Activated T-cell treated with anti-CD3 and anti-CD28 coated beads, Interleukin-2, amount 50 U/mL, for 24 hours (primary cell): ENCODE measurements at regions not wholly inside any gene's neighbourhood (a gene's known extent, or its start where the extent isn't known, plus 50 kb on each side); places are given as distances from the start of the nearest gene placed in this dataset.
"Not testable (repeated sequence)": the region's sequence is repeated elsewhere in the genome, so short reads cannot be mapped to it uniquely, and the experiment has no call there.

Source experiments
- DNase-seq: peaks from one replicate; pipeline ENCODE4 v3.0.0-alpha.2; 2020
- H3K27ac Mint-ChIP-seq: 2 replicates; pipeline ENCODE4 v1.8.0; 2020; ENCODE audit warnings: mild to moderate bottlenecking, mixed read lengths
- H3K27me3 Mint-ChIP-seq: 2 replicates; pipeline ENCODE4 v1.8.0; 2020; ENCODE audit warnings: mixed read lengths
- H3K36me3 Mint-ChIP-seq: 2 replicates; pipeline ENCODE4 v1.8.0; 2020; ENCODE audit warnings: low read depth, mixed read lengths
- H3K4me1 Mint-ChIP-seq: 2 replicates; pipeline ENCODE4 v1.8.0; 2020; ENCODE audit warnings: low read depth, mixed read lengths
- H3K4me3 Mint-ChIP-seq: 2 replicates; pipeline ENCODE4 v1.8.0; 2020; ENCODE audit warnings: mild to moderate bottlenecking, moderate library complexity, mixed read lengths
- H3K9me3 Mint-ChIP-seq: 2 replicates; pipeline ENCODE4 v1.8.0; 2020; ENCODE audit warnings: mixed read lengths

GRCh38 chr5:130476325-130476724 lies 572.1 kb downstream of the CHSY3 start:
- Mint-ChIP-seq H3K4me3 (no peak overlapping the region), H3K36me3 (no peaks in the 10 kb centered on the region), H3K9me3 (peaks cover 31% of the 10 kb centered on the region), H3K27ac (no peak overlapping the region), H3K27me3 (no peaks in the 10 kb centered on the region), H3K4me1 (no peaks in the 10 kb centered on the region)
- DNase-seq: no peak

DNA sequence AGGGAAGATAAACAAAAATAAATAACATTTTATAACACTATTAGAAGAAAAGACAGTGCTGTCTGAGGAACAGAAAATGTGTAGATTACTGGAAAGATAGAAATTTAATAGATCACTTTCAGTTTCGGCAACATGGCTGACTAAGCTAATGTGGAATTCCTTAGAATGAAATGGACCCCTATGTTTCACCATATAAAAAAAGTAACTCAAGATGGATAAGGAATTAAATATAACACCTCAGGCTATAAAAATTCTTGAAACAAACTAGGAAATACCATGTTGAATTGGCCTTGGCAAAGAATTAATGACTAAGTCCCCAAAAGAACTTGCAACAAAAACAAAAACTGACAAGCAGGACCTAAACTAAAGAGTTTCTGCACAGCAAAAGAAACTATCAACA lies 558.3 kb downstream of the CHSY3 start:
- no peaks in the 10 kb centered on the region for H3K36me3 Mint-ChIP-seq
- peaks cover 7% of the 10 kb centered on the region for H3K27me3 Mint-ChIP-seq
- no peak overlapping the region for H3K27ac Mint-ChIP-seq
- no peak for DNase-seq
- peaks cover 8% of the 10 kb centered on the region for H3K9me3 Mint-ChIP-seq
- no peaks in the 10 kb centered on the region for H3K4me1 Mint-ChIP-seq
- no peak overlapping the region for H3K4me3 Mint-ChIP-seq

- H3K27me3 Mint-ChIP-seq: no peaks in the 10 kb centered on the region
- H3K27ac Mint-ChIP-seq: no peak overlapping the region
- peaks cover 17% of the 10 kb centered on the region for H3K9me3 Mint-ChIP-seq
- DNase-seq: no peak
- H3K4me3 Mint-ChIP-seq: no peak overlapping the region
- H3K4me1 Mint-ChIP-seq: no peaks in the 10 kb centered on the region
- H3K36me3 Mint-ChIP-seq: no peaks in the 10 kb centered on the region
These were observed 550.9 kb downstream of the CHSY3 start for GRCh38 chr5:130455175-130455574.

GRCh38 chr5:130452744-130453143 lies 548.5 kb downstream of the CHSY3 start:
- no peak for DNase-seq
- Mint-ChIP-seq H3K9me3 (peaks cover 13% of the 10 kb centered on the region), H3K4me3 (no peak overlapping the region), H3K27me3 (no peaks in the 10 kb centered on the region), H3K4me1 (no peaks in the 10 kb centered on the region), H3K27ac (no peak overlapping the region), H3K36me3 (no peaks in the 10 kb centered on the region)

GRCh38 chr5:130436430-130436829 lies 532.2 kb downstream of the CHSY3 start:
- H3K27ac Mint-ChIP-seq: no peak overlapping the region
- DNase-seq: no peak
- H3K4me3 Mint-ChIP-seq: no peak overlapping the region
- H3K9me3 Mint-ChIP-seq: peaks cover 30% of the 10 kb centered on the region
- H3K27me3 Mint-ChIP-seq: no peaks in the 10 kb centered on the region
- no peaks in the 10 kb centered on the region for H3K36me3 Mint-ChIP-seq
- no peaks in the 10 kb centered on the region for H3K4me1 Mint-ChIP-seq

- Mint-ChIP-seq H3K4me3 (no peak overlapping the region), H3K27me3 (no peaks in the 10 kb centered on the region), H3K36me3 (no peaks in the 10 kb centered on the region), H3K4me1 (no peaks in the 10 kb centered on the region), H3K27ac (no peak overlapping the region), H3K9me3 (no peaks in the 10 kb centered on the region)
- no peak for DNase-seq
These were observed 523.1 kb downstream of the CHSY3 start for GRCh38 chr5:130427222-130427955.

GRCh38 chr5:130425424-130425823 lies 521.2 kb downstream of the CHSY3 start:
- Mint-ChIP-seq H3K9me3 (no peaks in the 10 kb centered on the region), H3K36me3 (no peaks in the 10 kb centered on the region), H3K4me1 (no peaks in the 10 kb centered on the region), H3K27me3 (no peaks in the 10 kb centered on the region), H3K27ac (no peak overlapping the region), H3K4me3 (no peak overlapping the region)
- no peak for DNase-seq

DNA sequence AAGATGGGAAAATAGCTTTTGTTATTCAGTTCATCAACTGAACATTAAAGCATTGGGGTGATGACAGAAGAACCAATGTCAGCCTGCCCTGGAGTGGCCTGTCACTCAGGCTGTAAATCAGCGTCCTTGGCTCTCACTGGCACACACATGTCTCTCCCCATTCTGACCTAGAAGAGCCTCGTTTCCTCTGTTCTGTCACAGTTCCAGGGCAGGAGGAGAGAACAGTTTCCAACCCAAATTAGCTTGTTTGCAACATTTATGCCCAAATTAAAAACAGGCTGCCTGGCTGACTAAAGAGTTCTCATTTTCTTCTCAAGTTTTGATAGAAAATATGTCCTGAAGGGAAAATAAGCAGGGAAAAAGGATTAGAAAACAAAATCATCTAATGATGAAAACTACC lies 520.1 kb downstream of the CHSY3 start:
- no peaks in the 10 kb centered on the region for H3K27me3 Mint-ChIP-seq
- DNase-seq: no peak
- H3K36me3 Mint-ChIP-seq: no peaks in the 10 kb centered on the region
- no peak overlapping the region for H3K27ac Mint-ChIP-seq
- H3K9me3 Mint-ChIP-seq: no peaks in the 10 kb centered on the region
- H3K4me3 Mint-ChIP-seq: no peak overlapping the region
- H3K4me1 Mint-ChIP-seq: no peaks in the 10 kb centered on the region

DNA sequence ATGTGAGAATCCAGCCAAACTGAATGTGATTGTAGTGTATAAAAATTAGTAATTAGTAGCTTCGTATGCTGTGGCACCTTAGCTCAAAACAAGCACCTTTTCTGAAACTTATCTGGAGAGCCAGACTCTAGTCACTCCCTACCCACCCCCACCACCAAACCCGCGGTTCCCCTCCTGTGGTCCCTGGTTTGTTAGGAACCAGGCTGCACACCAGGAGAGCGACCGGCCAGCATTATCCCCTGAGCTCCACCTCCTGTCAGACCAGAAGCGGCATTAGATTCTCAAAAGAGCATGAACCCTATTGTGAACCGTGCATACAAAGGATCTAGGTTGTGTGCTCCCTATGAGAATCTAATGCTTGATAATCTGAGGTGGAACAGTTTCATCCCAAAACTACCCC lies 498.6 kb downstream of the CHSY3 start:
- no peaks in the 10 kb centered on the region for H3K4me1 Mint-ChIP-seq
- no peak overlapping the region for H3K27ac Mint-ChIP-seq
- H3K27me3 Mint-ChIP-seq: no peaks in the 10 kb centered on the region
- H3K36me3 Mint-ChIP-seq: no peaks in the 10 kb centered on the region
- H3K9me3 Mint-ChIP-seq: no peaks in the 10 kb centered on the region
- no peak for DNase-seq
- H3K4me3 Mint-ChIP-seq: no peak overlapping the region

GRCh38 chr5:130400091-130400490 lies 495.8 kb downstream of the CHSY3 start:
- no peak overlapping the region for H3K4me3 Mint-ChIP-seq
- H3K27ac Mint-ChIP-seq: no peak overlapping the region
- no peaks in the 10 kb centered on the region for H3K36me3 Mint-ChIP-seq
- no peaks in the 10 kb centered on the region for H3K4me1 Mint-ChIP-seq
- DNase-seq: no peak
- H3K27me3 Mint-ChIP-seq: no peaks in the 10 kb centered on the region
- H3K9me3 Mint-ChIP-seq: no peaks in the 10 kb centered on the region

DNA sequence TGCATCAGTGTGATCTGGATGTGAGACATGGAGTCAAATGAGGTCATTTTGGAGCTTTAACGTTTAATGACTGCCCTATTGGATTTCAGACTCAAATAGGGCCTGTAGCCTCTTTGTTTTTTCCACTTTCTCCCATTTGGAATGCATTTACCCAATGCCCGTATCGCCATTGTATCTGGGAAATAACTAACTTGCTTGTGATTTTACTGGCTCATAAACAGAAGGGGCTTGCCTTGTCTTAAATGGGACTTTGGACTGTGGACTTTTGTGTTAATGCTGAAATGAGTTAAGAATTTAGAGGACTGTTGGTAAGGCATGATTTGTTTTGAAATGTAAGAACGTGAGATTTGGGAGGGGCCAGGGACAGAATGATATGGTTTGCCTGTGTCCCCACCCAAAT lies 494.6 kb downstream of the CHSY3 start:
- no peaks in the 10 kb centered on the region for H3K27me3 Mint-ChIP-seq
- no peaks in the 10 kb centered on the region for H3K4me1 Mint-ChIP-seq
- DNase-seq: no peak
- no peaks in the 10 kb centered on the region for H3K36me3 Mint-ChIP-seq
- no peak overlapping the region for H3K4me3 Mint-ChIP-seq
- H3K27ac Mint-ChIP-seq: no peak overlapping the region
- H3K9me3 Mint-ChIP-seq: no peaks in the 10 kb centered on the region

- not testable (repeated sequence) for DNase-seq, H3K36me3 Mint-ChIP-seq, H3K27ac Mint-ChIP-seq, H3K4me3 Mint-ChIP-seq, H3K9me3 Mint-ChIP-seq, H3K27me3 Mint-ChIP-seq, H3K4me1 Mint-ChIP-seq
These were observed 493.5 kb downstream of the CHSY3 start for GRCh38 chr5:130397727-130398126.

- H3K27me3 Mint-ChIP-seq: no peaks in the 10 kb centered on the region
- no peak overlapping the region for H3K27ac Mint-ChIP-seq
- no peaks in the 10 kb centered on the region for H3K9me3 Mint-ChIP-seq
- no peak for DNase-seq
- H3K4me1 Mint-ChIP-seq: no peaks in the 10 kb centered on the region
- H3K4me3 Mint-ChIP-seq: no peak overlapping the region
- no peaks in the 10 kb centered on the region for H3K36me3 Mint-ChIP-seq
These were observed 492.9 kb downstream of the CHSY3 start for GRCh38 chr5:130397132-130397531.

DNA sequence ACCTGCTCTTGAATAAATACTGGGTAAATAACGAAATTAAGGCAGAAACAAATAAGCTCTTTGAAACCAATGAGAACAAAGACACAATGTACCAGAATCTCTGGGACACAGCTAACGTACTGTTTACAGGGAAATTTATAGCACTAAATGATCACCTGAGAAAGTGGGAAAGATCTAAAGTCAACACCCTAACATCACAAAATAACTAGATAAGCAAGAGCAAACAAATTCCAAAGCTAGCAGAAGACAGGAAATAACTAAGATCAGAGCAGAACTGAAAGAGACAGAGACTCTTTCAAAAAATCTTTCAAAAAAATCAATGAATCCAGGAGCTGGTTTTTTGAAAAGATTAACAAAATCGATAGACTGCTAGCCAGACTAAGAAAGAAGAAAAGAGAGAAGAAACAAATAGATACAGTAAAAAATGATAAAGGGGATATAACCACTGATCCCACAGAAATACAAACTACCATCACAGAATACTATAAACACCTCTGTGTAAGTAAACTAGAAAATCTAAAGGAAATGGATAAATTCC lies 487.5 kb downstream of the CHSY3 start:
- not testable (repeated sequence) for H3K4me3 Mint-ChIP-seq, H3K4me1 Mint-ChIP-seq, H3K9me3 Mint-ChIP-seq, H3K27me3 Mint-ChIP-seq, DNase-seq, H3K36me3 Mint-ChIP-seq, H3K27ac Mint-ChIP-seq

DNA sequence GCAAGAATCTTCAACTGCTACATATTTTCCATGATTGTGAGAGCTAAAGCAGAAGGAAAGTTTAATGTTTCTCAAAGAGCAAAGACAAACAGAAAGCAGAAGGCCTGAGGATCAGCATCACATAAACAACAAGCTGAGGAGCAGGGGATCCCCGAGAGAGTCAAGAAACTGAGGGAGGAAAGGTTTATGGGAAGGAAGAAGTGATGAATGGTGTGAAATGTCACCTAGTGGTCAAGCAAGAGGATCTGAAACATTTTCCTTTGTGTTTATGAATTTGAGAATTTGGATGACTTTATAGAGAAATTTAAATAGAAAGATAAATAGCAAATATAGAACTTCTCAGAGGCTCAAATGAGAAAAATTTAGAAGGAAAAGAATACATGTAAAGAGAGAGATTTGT lies 481.9 kb downstream of the CHSY3 start:
- no peak for DNase-seq
- H3K27ac Mint-ChIP-seq: no peak overlapping the region
- no peak overlapping the region for H3K4me3 Mint-ChIP-seq
- no peaks in the 10 kb centered on the region for H3K27me3 Mint-ChIP-seq
- no peaks in the 10 kb centered on the region for H3K36me3 Mint-ChIP-seq
- H3K9me3 Mint-ChIP-seq: no peaks in the 10 kb centered on the region
- H3K4me1 Mint-ChIP-seq: no peaks in the 10 kb centered on the region

- peaks cover under 1% of the 10 kb centered on the region for H3K27me3 Mint-ChIP-seq
- no peak for DNase-seq
- H3K36me3 Mint-ChIP-seq: no peaks in the 10 kb centered on the region
- H3K4me3 Mint-ChIP-seq: no peak overlapping the region
- no peaks in the 10 kb centered on the region for H3K4me1 Mint-ChIP-seq
- H3K9me3 Mint-ChIP-seq: no peaks in the 10 kb centered on the region
- no peak overlapping the region for H3K27ac Mint-ChIP-seq
These were observed 481.4 kb downstream of the CHSY3 start for GRCh38 chr5:130385656-130386055.
